Tibial artery (tissue), 4 donors: ENCODE measurements at regions not wholly inside any gene's neighbourhood (a gene's known extent, or its start where the extent isn't known, plus 50 kb on each side); places are given as distances from the start of the nearest gene placed in this dataset.

Source experiments
- DNase-seq, 2 donors: peaks; one replicate each; pipeline ENCODE4 v3.0.0-alpha.2; 2019
- H3K27ac ChIP-seq, 2 donors: fragments of 200-600 bp; sonication (generic) in 1 of 2; 1 replicate in 1 of 2; 2 replicates in 1 of 2; pipeline ENCODE4 v1.5.1; 2018 to 2019; ENCODE audit warnings: mild to moderate bottlenecking in 1 of 2
- H3K27me3 ChIP-seq, 2 donors: fragments of 200-600 bp; sonication (generic) in 1 of 2; one replicate each; pipeline versions ENCODE4 v1.5.1 to v1.6.0; 2016 to 2019
- H3K36me3 ChIP-seq, 3 donors: fragments of 200-600 bp; sonication (generic) in 2 of 3; one replicate each; pipeline ENCODE4 v1.5.1; 2016 to 2019; ENCODE audit warnings: mild to moderate bottlenecking in 2 of 3
- H3K4me1 ChIP-seq, 4 donors: fragments of 200-600 bp; sonication (generic) in 2 of 4; 1 replicate in 3 of 4; 2 replicates in 1 of 4; pipeline ENCODE4 v1.5.1; 2016 to 2019
- H3K4me3 ChIP-seq, 2 donors: fragments of 200-600 bp; sonication (generic) in 1 of 2; 1 replicate in 1 of 2; 2 replicates in 1 of 2; pipeline ENCODE4 v1.5.1; 2018 to 2019; ENCODE audit warnings: mild to moderate bottlenecking in 2 of 2
- H3K9me3 ChIP-seq, 3 donors: fragments of 200-600 bp; sonication (generic) in 1 of 3; one replicate each; pipeline ENCODE4 v1.5.1; 2016 to 2019
- intact Hi-C: fragments of 100-400 bp; cut with DNase I; formaldehyde crosslinking; loops from one replicate; pipeline ENCODE4 v1.15.0; 2023; ENCODE audit warnings: low total_unique reads
- TF ChIP-seq, protein P1 (sequence below), 2 experiments: fragments of 200-600 bp in 1 of 2; fragments of 450-650 bp in 1 of 2; IDR thresholded peaks; one replicate each; pipeline ENCODE4 v1.5.1; 2017 to 2019; ENCODE audit warnings: antibody characterized with exemption in 2 of 2, mild to moderate bottlenecking in 1 of 2, moderate library complexity in 1 of 2

DNA sequence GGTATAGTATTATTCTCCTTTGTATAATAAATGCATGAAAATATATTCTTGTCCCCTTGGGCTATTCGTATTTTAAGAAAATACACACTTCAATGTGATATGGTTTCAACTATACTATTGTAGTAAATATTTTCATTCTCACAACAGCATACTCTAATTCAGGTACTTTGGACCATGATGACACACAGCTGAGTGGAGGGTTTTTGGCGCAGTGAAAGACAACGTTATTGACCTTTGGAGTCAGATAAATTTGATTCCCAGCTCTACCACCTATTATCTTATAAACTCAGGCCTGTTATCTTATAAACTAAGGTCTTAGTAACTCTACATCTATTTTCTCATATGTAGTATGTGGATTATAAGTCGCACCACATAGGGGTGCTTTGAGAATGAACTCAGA is 895.9 kb upstream of the DDX18 start:
- Histone ChIP-seq H3K4me1 (no peaks in the 10 kb centered on the region), H3K27ac (no peak overlapping the region), H3K9me3 (no peaks in the 10 kb centered on the region), H3K4me3 (no peak overlapping the region), H3K36me3 (no peaks in the 10 kb centered on the region), H3K27me3 (no peaks in the 10 kb centered on the region)
- no peak for DNase-seq
- TF ChIP-seq, protein P1, sequence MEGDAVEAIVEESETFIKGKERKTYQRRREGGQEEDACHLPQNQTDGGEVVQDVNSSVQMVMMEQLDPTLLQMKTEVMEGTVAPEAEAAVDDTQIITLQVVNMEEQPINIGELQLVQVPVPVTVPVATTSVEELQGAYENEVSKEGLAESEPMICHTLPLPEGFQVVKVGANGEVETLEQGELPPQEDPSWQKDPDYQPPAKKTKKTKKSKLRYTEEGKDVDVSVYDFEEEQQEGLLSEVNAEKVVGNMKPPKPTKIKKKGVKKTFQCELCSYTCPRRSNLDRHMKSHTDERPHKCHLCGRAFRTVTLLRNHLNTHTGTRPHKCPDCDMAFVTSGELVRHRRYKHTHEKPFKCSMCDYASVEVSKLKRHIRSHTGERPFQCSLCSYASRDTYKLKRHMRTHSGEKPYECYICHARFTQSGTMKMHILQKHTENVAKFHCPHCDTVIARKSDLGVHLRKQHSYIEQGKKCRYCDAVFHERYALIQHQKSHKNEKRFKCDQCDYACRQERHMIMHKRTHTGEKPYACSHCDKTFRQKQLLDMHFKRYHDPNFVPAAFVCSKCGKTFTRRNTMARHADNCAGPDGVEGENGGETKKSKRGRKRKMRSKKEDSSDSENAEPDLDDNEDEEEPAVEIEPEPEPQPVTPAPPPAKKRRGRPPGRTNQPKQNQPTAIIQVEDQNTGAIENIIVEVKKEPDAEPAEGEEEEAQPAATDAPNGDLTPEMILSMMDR (IDR thresholded peaks at IDR 0.05) = no peak
- intact Hi-C loops = no loop called here

GRCh38 chr2:116922414-116922813 is 892.1 kb upstream of the DDX18 start:
- TF ChIP-seq, protein P1 (IDR thresholded peaks at IDR 0.05) = no peak
- Histone ChIP-seq H3K4me1 (no peaks in the 10 kb centered on the region), H3K4me3 (no peak overlapping the region), H3K9me3 (no peaks in the 10 kb centered on the region), H3K27me3 (no peaks in the 10 kb centered on the region), H3K27ac (no peak overlapping the region), H3K36me3 (no peaks in the 10 kb centered on the region)
- intact Hi-C loops = no loop called here
- DNase-seq = no peak

DNA sequence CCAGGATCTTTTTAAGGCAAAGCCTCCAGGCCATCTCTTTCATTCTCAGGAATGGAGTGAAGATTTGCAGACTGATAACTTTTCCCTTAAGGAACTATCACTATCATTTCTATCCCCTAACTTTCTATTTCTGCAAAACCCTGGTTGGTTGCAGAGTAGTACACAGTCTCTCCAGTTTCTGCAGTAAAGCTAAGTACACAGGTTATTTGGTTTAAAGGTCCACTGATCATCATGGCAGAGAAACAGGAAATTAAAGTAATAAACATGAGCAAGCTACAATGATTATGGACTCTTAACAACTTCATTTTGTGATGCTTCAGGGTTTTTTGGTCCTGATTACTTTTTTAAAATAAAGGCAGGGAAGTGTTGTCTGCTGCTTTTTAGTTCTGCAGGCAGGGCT is 890.0 kb upstream of the DDX18 start:
- Histone ChIP-seq H3K9me3 (no peaks in the 10 kb centered on the region), H3K4me1 (no peaks in the 10 kb centered on the region), H3K27ac (no peak overlapping the region), H3K36me3 (no peaks in the 10 kb centered on the region), H3K4me3 (no peak overlapping the region), H3K27me3 (no peaks in the 10 kb centered on the region)
- no peak for DNase-seq
- TF ChIP-seq, protein P1 (IDR thresholded peaks at IDR 0.05) = no peak
- intact Hi-C loops = no loop called here

- Histone ChIP-seq H3K9me3 (no peaks in the 10 kb centered on the region), H3K4me3 (no peak overlapping the region), H3K4me1 (no peaks in the 10 kb centered on the region), H3K27me3 (no peaks in the 10 kb centered on the region), H3K36me3 (no peaks in the 10 kb centered on the region), H3K27ac (no peak overlapping the region)
- intact Hi-C loops = no loop called here
- no peak for DNase-seq
- TF ChIP-seq, protein P1 (IDR thresholded peaks at IDR 0.05) = no peak
Measured at GRCh38 chr2:116935097-116935814, 879.2 kb upstream of the DDX18 start.

DNA sequence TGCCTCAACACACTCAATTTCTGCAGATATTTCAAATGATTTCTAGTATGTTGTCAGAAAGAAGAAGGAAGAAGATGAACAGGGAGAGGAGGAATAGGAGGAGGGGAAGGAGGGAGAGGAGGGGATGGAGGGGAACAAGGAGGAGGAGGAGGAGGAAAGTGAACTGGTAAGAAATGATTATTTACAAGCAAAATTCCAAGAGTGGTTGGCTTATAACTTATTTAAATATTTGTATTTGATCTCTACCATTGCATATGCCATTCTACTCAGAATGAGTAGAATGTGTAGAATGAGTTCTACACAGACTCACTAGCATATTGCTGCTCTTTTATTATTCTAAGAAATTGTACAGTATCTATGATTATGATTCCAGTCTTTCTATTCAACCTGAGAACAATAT is 866.2 kb upstream of the DDX18 start:
- no peaks in the 10 kb centered on the region for H3K36me3 ChIP-seq
- no peak overlapping the region for H3K27ac ChIP-seq
- no peak overlapping the region for H3K4me3 ChIP-seq
- H3K4me1 ChIP-seq = no peaks in the 10 kb centered on the region
- H3K27me3 ChIP-seq = no peaks in the 10 kb centered on the region
- no peak for DNase-seq
- no peaks in the 10 kb centered on the region for H3K9me3 ChIP-seq
- intact Hi-C loops = no loop called here
- TF ChIP-seq, protein P1 (IDR thresholded peaks at IDR 0.05) = no peak

- H3K27me3 ChIP-seq = no peaks in the 10 kb centered on the region
- no peak overlapping the region for H3K27ac ChIP-seq
- TF ChIP-seq, protein P1 (IDR thresholded peaks at IDR 0.05) = no peak
- no peak overlapping the region for H3K4me3 ChIP-seq
- DNase-seq = no peak
- no peaks in the 10 kb centered on the region for H3K9me3 ChIP-seq
- no peaks in the 10 kb centered on the region for H3K36me3 ChIP-seq
- no peaks in the 10 kb centered on the region for H3K4me1 ChIP-seq
- intact Hi-C loops = no loop called here
Measured at GRCh38 chr2:116949249-116949648, 865.2 kb upstream of the DDX18 start.
